K562 (cell line): ENCODE measurements at regions not wholly inside any gene's neighbourhood (a gene's known extent, or its start where the extent isn't known, plus 50 kb on each side); places are given as distances from the start of the nearest gene placed in this dataset.
A peak's percentile ranks its signal among the peaks of the same experiment; 100 is the strongest.

ENCODE experiments used
- CAMTA2 ChIP-seq: fragments of 250-450 bp; sonication (Bioruptor Pico); conservative IDR thresholded peaks from 2 replicates; pipeline ENCODE4 v1.5.1; 2022
- MGA ChIP-seq: fragments of 450-650 bp; IDR thresholded peaks from 2 replicates; pipeline ENCODE4 v1.6.1; 2016; ENCODE audit warnings: mild to moderate bottlenecking, moderate library complexity
- OTX1 ChIP-seq: fragments of 450-650 bp; formaldehyde crosslinking; IDR thresholded peaks from 2 replicates; pipeline ENCODE4 v1.4.0; 2022; ENCODE audit warnings: mild to moderate bottlenecking
- TF ChIP-seq, protein P1 (sequence below): fragments of 450-650 bp; IDR thresholded peaks from 2 replicates; pipeline ENCODE4 v1.6.1; 2016; ENCODE audit warnings: mild to moderate bottlenecking
- TF ChIP-seq, protein P2 (sequence below): fragments of 250-450 bp; sonication (Bioruptor Pico); IDR thresholded peaks from 2 replicates; pipeline ENCODE4 v1.4.0; 2020; ENCODE audit warnings: mild to moderate bottlenecking

GRCh38 chr6:28803337-28803709 lies 120.5 kb downstream of the TRIM27 start (continued):
- TF ChIP-seq MGA = peak; percentile 70
- no peak for TF ChIP-seq CAMTA2 (CRISPR knock-in tag)
- TF ChIP-seq, protein P1, sequence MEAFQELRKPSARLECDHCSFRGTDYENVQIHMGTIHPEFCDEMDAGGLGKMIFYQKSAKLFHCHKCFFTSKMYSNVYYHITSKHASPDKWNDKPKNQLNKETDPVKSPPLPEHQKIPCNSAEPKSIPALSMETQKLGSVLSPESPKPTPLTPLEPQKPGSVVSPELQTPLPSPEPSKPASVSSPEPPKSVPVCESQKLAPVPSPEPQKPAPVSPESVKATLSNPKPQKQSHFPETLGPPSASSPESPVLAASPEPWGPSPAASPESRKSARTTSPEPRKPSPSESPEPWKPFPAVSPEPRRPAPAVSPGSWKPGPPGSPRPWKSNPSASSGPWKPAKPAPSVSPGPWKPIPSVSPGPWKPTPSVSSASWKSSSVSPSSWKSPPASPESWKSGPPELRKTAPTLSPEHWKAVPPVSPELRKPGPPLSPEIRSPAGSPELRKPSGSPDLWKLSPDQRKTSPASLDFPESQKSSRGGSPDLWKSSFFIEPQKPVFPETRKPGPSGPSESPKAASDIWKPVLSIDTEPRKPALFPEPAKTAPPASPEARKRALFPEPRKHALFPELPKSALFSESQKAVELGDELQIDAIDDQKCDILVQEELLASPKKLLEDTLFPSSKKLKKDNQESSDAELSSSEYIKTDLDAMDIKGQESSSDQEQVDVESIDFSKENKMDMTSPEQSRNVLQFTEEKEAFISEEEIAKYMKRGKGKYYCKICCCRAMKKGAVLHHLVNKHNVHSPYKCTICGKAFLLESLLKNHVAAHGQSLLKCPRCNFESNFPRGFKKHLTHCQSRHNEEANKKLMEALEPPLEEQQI = no peak
- TF ChIP-seq, protein P2, sequence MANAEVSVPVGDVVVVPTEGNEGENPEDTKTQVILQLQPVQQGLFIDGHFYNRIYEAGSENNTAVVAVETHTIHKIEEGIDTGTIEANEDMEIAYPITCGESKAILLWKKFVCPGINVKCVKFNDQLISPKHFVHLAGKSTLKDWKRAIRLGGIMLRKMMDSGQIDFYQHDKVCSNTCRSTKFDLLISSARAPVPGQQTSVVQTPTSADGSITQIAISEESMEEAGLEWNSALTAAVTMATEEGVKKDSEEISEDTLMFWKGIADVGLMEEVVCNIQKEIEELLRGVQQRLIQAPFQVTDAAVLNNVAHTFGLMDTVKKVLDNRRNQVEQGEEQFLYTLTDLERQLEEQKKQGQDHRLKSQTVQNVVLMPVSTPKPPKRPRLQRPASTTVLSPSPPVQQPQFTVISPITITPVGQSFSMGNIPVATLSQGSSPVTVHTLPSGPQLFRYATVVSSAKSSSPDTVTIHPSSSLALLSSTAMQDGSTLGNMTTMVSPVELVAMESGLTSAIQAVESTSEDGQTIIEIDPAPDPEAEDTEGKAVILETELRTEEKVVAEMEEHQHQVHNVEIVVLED (CRISPR knock-in tag) = no peak
- TF ChIP-seq OTX1 (CRISPR knock-in tag) = peak; percentile 88
- TF ChIP-seq, all 486 proteins: peak for 79
